ENCODE measurements at regions not wholly inside any gene's neighbourhood (a gene's known extent, or its start where the extent isn't known, plus 50 kb on each side); places are given as distances from the start of the nearest gene placed in this dataset.

GRCh38 chr10:124217031-124217430, 123.6 kb upstream of the CHST15 start:
- TF ChIP-seq ZNF274 (IDR thresholded peaks at IDR 0.05; ENCODE audit: low read depth, low read length) (no peak), YY1 (IDR thresholded peaks at IDR 0.05; ENCODE audit: insufficient read depth, insufficient read length) (no peak)

Data from NT2/D1 (cell line).